SK-N-DZ (cell line): ENCODE measurements at regions not wholly inside any gene's neighbourhood (a gene's known extent, or its start where the extent isn't known, plus 50 kb on each side); places are given as distances from the start of the nearest gene placed in this dataset.

ENCODE experiments used
- DNase-seq: peaks from one replicate; pipeline ENCODE4 v3.0.0-alpha.2; 2015; ENCODE audit warnings: low spot score

GRCh38 chr7:19213746-19214145, 68.5 kb upstream of the FERD3L start:
- DNase-seq, result no peak

GRCh38 chr7:19210893-19211413, 65.7 kb upstream of the FERD3L start:
- no peak for DNase-seq

GRCh38 chr7:19209166-19209696, 64.0 kb upstream of the FERD3L start:
- no peak for DNase-seq

- DNase-seq, result no peak
Measured at GRCh38 chr7:19206721-19207120, 61.5 kb upstream of the FERD3L start.

GRCh38 chr7:19203686-19204085, 58.5 kb upstream of the FERD3L start:
- DNase-seq, result no peak

- no peak for DNase-seq
Measured at GRCh38 chr7:19202599-19202998, 57.4 kb upstream of the FERD3L start.
